ENCODE measurements at regions not wholly inside any gene's neighbourhood (a gene's known extent, or its start where the extent isn't known, plus 50 kb on each side); places are given as distances from the start of the nearest gene placed in this dataset.

GRCh38 chr5:3195994-3196393 lies 399.6 kb upstream of the IRX1 start (continued):
- TF ChIP-seq ZNF274 (IDR thresholded peaks at IDR 0.05; ENCODE audit: low read depth, low read length): no peak

- Histone ChIP-seq H2AFZ (ENCODE audit: low read depth, low read length, poor library complexity, severe bottlenecking) (no peak overlapping the region), H3K9ac (ENCODE audit: low read length) (no peak overlapping the region), H3K27me3 (ENCODE audit: insufficient read depth, low read length) (no peaks in the 10 kb centered on the region), H3K79me2 (ENCODE audit: insufficient read depth, low read length) (no peaks in the 10 kb centered on the region), H4K20me1 (ENCODE audit: insufficient read depth) (no peaks in the 10 kb centered on the region), H3K9me2 (ENCODE audit: insufficient read depth) (no peaks in the 10 kb centered on the region), H3K27ac (ENCODE audit: low read depth, low read length) (no peak overlapping the region), H3K9me3 (ENCODE audit: control insufficient read depth in 1 of 2, insufficient read depth in 1 of 2, low read depth in 1 of 2, low read length in 2 of 2) (peaks cover 8 to 34% of the 10 kb centered on the region in 2 experiments; a peak in 2 of 4 replicates), H3K4me2 (ENCODE audit: low read length) (no peak overlapping the region), H3K4me1 (ENCODE audit: control insufficient read depth in 1 of 2, insufficient read depth in 2 of 2, low read length in 2 of 2) (no peaks in the 10 kb centered on the region), H3K4me3 (replicated peaks in 1 of 2; ENCODE audit: low read depth in 1 of 2, low read length in 2 of 2) (no peak overlapping the region), H3K36me3 (ENCODE audit: control insufficient read depth in 1 of 2, insufficient read depth in 2 of 2, low read length in 2 of 2) (no peaks in the 10 kb centered on the region)
- intact Hi-C loops (cut with micrococcal nuclease): no loop called here
- RAD21 ChIA-PET (ENCODE audit: low non-redundant PET in 1 of 2, low total read pairs in 2 of 2, uncharacterized antibody in 2 of 2, unreplicated experiment in 2 of 2): no interaction called here
- POLR2A ChIA-PET: no interaction called here
- BruUV-seq (replicated peaks): no TSS peak
- no peak for ATAC-seq
- DNase-seq (ENCODE audit: low read depth, low spot score): no peak
- TF ChIP-seq CBX3 (IDR thresholded peaks at IDR 0.05; ENCODE audit: low read depth) (no peak), YY1 (IDR thresholded peaks at IDR 0.05; ENCODE audit: extremely low read depth, insufficient replicate concordance, low read depth, low read length) (no peak), TCF7L2 (IDR thresholded peaks at IDR 0.05; ENCODE audit: borderline replicate concordance, extremely low read depth, insufficient read depth, insufficient read length) (no peak), FOSL1 (IDR thresholded peaks at IDR 0.05; ENCODE audit: low read depth) (no peak), SP1 (IDR thresholded peaks at IDR 0.05; ENCODE audit: low read depth) (no peak), ZNF274 (IDR thresholded peaks at IDR 0.05; ENCODE audit: low read depth, low read length) (no peak), CEBPB (IDR thresholded peaks at IDR 0.05; ENCODE audit: low read depth) (no peak), EZH2 (IDR thresholded peaks at IDR 0.05) (no peak), SIN3A (IDR thresholded peaks at IDR 0.05; ENCODE audit: low read depth) (no peak)
- TF ChIP-seq, protein P1, sequence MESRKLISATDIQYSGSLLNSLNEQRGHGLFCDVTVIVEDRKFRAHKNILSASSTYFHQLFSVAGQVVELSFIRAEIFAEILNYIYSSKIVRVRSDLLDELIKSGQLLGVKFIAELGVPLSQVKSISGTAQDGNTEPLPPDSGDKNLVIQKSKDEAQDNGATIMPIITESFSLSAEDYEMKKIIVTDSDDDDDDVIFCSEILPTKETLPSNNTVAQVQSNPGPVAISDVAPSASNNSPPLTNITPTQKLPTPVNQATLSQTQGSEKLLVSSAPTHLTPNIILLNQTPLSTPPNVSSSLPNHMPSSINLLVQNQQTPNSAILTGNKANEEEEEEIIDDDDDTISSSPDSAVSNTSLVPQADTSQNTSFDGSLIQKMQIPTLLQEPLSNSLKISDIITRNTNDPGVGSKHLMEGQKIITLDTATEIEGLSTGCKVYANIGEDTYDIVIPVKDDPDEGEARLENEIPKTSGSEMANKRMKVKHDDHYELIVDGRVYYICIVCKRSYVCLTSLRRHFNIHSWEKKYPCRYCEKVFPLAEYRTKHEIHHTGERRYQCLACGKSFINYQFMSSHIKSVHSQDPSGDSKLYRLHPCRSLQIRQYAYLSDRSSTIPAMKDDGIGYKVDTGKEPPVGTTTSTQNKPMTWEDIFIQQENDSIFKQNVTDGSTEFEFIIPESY (IDR thresholded peaks at IDR 0.05; ENCODE audit: extremely low read depth, insufficient replicate concordance, low read length): no peak
- TF ChIP-seq, protein P2, sequence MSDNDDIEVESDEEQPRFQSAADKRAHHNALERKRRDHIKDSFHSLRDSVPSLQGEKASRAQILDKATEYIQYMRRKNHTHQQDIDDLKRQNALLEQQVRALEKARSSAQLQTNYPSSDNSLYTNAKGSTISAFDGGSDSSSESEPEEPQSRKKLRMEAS (IDR thresholded peaks at IDR 0.05): no peak
- CTCF ChIA-PET: no interaction called here
Observed at GRCh38 chr5:3194684-3195083, 400.9 kb upstream of the IRX1 start.
